Stimulated activated CD4-positive, alpha-beta T cell treated with anti-CD3 and anti-CD28 coated beads, Interleukin-4, amount 100 ng/mL, for 24 hours (primary cell): ENCODE measurements at regions not wholly inside any gene's neighbourhood (a gene's known extent, or its start where the extent isn't known, plus 50 kb on each side); places are given as distances from the start of the nearest gene placed in this dataset.

Source experiments
- DNase-seq: peaks from one replicate; pipeline ENCODE4 v3.0.0-alpha.2; 2020

- DNase-seq, result no peak
These were observed 699.8 kb downstream of the GALR1 start for GRCh38 chr18:77949355-77949973.

- no peak for DNase-seq
These were observed 709.6 kb downstream of the GALR1 start for GRCh38 chr18:77959248-77959647.

GRCh38 chr18:77960791-77961410 is 711.3 kb downstream of the GALR1 start:
- no peak for DNase-seq

- DNase-seq, result no peak
These were observed 717.4 kb downstream of the GALR1 start for GRCh38 chr18:77967071-77967470.

GRCh38 chr18:77967791-77968190 is 718.1 kb downstream of the GALR1 start:
- DNase-seq, result no peak

GRCh38 chr18:77969972-77970371 is 720.3 kb downstream of the GALR1 start:
- no peak for DNase-seq

GRCh38 chr18:77970814-77971213 is 721.2 kb downstream of the GALR1 start:
- no peak for DNase-seq

GRCh38 chr18:77973745-77974144 is 724.1 kb downstream of the GALR1 start:
- DNase-seq, result no peak

- DNase-seq, result no peak
These were observed 724.7 kb downstream of the GALR1 start for GRCh38 chr18:77974329-77974728.

GRCh38 chr18:77977331-77977730 is 727.7 kb downstream of the GALR1 start:
- DNase-seq, result no peak

- no peak for DNase-seq
These were observed 730.6 kb downstream of the GALR1 start for GRCh38 chr18:77980275-77980674.

- no peak for DNase-seq
These were observed 732.2 kb downstream of the GALR1 start for GRCh38 chr18:77981874-77982273.

- no peak for DNase-seq
These were observed 733.6 kb downstream of the GALR1 start for GRCh38 chr18:77983270-77983669.

- no peak for DNase-seq
These were observed 734.5 kb downstream of the GALR1 start for GRCh38 chr18:77984178-77984577.

- no peak for DNase-seq
These were observed 735.2 kb downstream of the GALR1 start for GRCh38 chr18:77984833-77985232.

- no peak for DNase-seq
These were observed 736.1 kb downstream of the GALR1 start for GRCh38 chr18:77985526-77986281.

- no peak for DNase-seq
These were observed 740.5 kb downstream of the GALR1 start for GRCh38 chr18:77990131-77990530.

- DNase-seq, result no peak
These were observed 741.3 kb downstream of the GALR1 start for GRCh38 chr18:77990901-77991300.

GRCh38 chr18:77992057-77992456 is 742.4 kb downstream of the GALR1 start:
- DNase-seq, result no peak

- no peak for DNase-seq
These were observed 743.7 kb downstream of the GALR1 start for GRCh38 chr18:77993188-77993981.

- DNase-seq, result no peak
These were observed 745.9 kb downstream of the GALR1 start for GRCh38 chr18:77995593-77995992.

GRCh38 chr18:77996737-77997136 is 747.1 kb downstream of the GALR1 start:
- DNase-seq, result no peak

- DNase-seq, result no peak
These were observed 752.2 kb downstream of the GALR1 start for GRCh38 chr18:78001811-78002210.
